ENCODE measurements at regions not wholly inside any gene's neighbourhood (a gene's known extent, or its start where the extent isn't known, plus 50 kb on each side); places are given as distances from the start of the nearest gene placed in this dataset.

GRCh38 chr16:17541324-17541723 is 70.6 kb upstream of the XYLT1 start:
- TF ChIP-seq EP300 (IDR thresholded peaks at IDR 0.05): no peak
- no peak for TF ChIP-seq BCL3 (IDR thresholded peaks at IDR 0.05)
- no peak for TF ChIP-seq CTCF (IDR thresholded peaks at IDR 0.05)
- no peak for TF ChIP-seq E2F6 (IDR thresholded peaks at IDR 0.05; ENCODE audit: borderline replicate concordance, low read depth)
- no peak for TF ChIP-seq CHD4 (IDR thresholded peaks at IDR 0.05; ENCODE audit: borderline replicate concordance)
- TF ChIP-seq FOXS1 (CRISPR knock-in tag; IDR thresholded peaks at IDR 0.05): no peak
- TF ChIP-seq CBX8 (IDR thresholded peaks at IDR 0.05): no peak
- TF ChIP-seq SREBF2 (IDR thresholded peaks at IDR 0.05): no peak
- TF ChIP-seq ESRRA (IDR thresholded peaks at IDR 0.05; ENCODE audit: borderline replicate concordance, low read length): no peak
- TF ChIP-seq ZSCAN20 (CRISPR knock-in tag; IDR thresholded peaks at IDR 0.05): no peak
